GM23338 (cell line): ENCODE measurements at regions not wholly inside any gene's neighbourhood (a gene's known extent, or its start where the extent isn't known, plus 50 kb on each side); places are given as distances from the start of the nearest gene placed in this dataset.
A peak's percentile ranks its signal among the peaks of the same experiment; 100 is the strongest.

ENCODE experiments used
- ATAC-seq: fragments of 200-7000 bp; cut with Tn5 transposase; 3 replicates; pipeline ENCODE4 v1.9.1; 2020
- DNase-seq: peaks from one replicate; pipeline ENCODE4 v3.0.0-alpha.2; 2015; ENCODE audit warnings: low spot score
- H2AFZ ChIP-seq: fragments of 200-600 bp; sonication (generic); 2 replicates; pipeline ENCODE4 v1.8.0; 2016; ENCODE audit warnings: antibody characterized with exemption, mild to moderate bottlenecking, moderate library complexity
- H3F3A ChIP-seq: fragments of 200-600 bp; sonication (generic); replicated peaks from 2 replicates; pipeline ENCODE4 v1.8.0; 2017; ENCODE audit warnings: antibody characterized with exemption, mixed run types, low read depth
- H3K27ac ChIP-seq: fragments of 200-600 bp; sonication (generic); 2 replicates; pipeline ENCODE4 v1.6.1; 2016; ENCODE audit warnings: low read depth
- H3K27me3 ChIP-seq: fragments of 200-600 bp; sonication (generic); 2 replicates; pipeline ENCODE4 v1.8.0; 2016; ENCODE audit warnings: mild to moderate bottlenecking, mixed run types, moderate library complexity; ENCODE audit not compliant: insufficient read depth
- H3K36me3 ChIP-seq: fragments of 200-600 bp; sonication (generic); 2 replicates; pipeline ENCODE4 v1.8.0; 2016; ENCODE audit warnings: mild to moderate bottlenecking; ENCODE audit not compliant: insufficient read depth
- H3K4me1 ChIP-seq: fragments of 200-600 bp; sonication (generic); 2 replicates; pipeline ENCODE4 v1.8.0; 2016; ENCODE audit warnings: mild to moderate bottlenecking, moderate library complexity; ENCODE audit not compliant: insufficient read depth
- H3K4me2 ChIP-seq: fragments of 200-600 bp; sonication (generic); 2 replicates; pipeline ENCODE4 v1.7.1; 2017; ENCODE audit warnings: mixed run types
- H3K4me3 ChIP-seq: fragments of 200-600 bp; sonication (generic); 2 replicates; pipeline ENCODE4 v1.6.1; 2016; ENCODE audit warnings: mixed run types
- H3K79me2 ChIP-seq: fragments of 200-600 bp; sonication (generic); replicated peaks from 2 replicates; pipeline ENCODE4 v1.8.0; 2017; ENCODE audit warnings: mild to moderate bottlenecking; ENCODE audit not compliant: insufficient read depth
- H3K9me2 ChIP-seq: fragments of 200-600 bp; sonication (generic); 2 replicates; pipeline ENCODE4 v1.8.0; 2017; ENCODE audit not compliant: insufficient read depth
- H4K20me1 ChIP-seq: fragments of 200-600 bp; sonication (generic); replicated peaks from 2 replicates; pipeline ENCODE4 v1.8.0; 2017; ENCODE audit warnings: mild to moderate bottlenecking; ENCODE audit not compliant: insufficient read depth
- H3K27ac Mint-ChIP-seq: 2 replicates; pipeline ENCODE4 v1.8.0; 2020; ENCODE audit warnings: inconsistent platforms, mild to moderate bottlenecking, moderate library complexity, mixed read lengths
- H3K27me3 Mint-ChIP-seq: 3 replicates; pipeline ENCODE4 v1.8.0; 2022; ENCODE audit warnings: low read depth, mild to moderate bottlenecking, moderate library complexity, mixed read lengths, inconsistent platforms; ENCODE audit not compliant: insufficient read depth, poor library complexity
- H3K36me3 Mint-ChIP-seq: 3 replicates; pipeline ENCODE4 v1.8.0; 2021; ENCODE audit warnings: low read depth, mild to moderate bottlenecking, inconsistent platforms, moderate library complexity, mixed read lengths
- H3K4me1 Mint-ChIP-seq: 3 replicates; pipeline ENCODE4 v1.8.0; 2020; ENCODE audit warnings: mild to moderate bottlenecking, inconsistent platforms, mixed read lengths
- H3K4me3 Mint-ChIP-seq: 3 replicates; pipeline ENCODE4 v1.8.0; 2021; ENCODE audit warnings: moderate library complexity, mild to moderate bottlenecking, inconsistent platforms, mixed read lengths
- H3K9me3 Mint-ChIP-seq: 3 replicates; pipeline ENCODE4 v1.8.0; 2020; ENCODE audit warnings: moderate library complexity, mild to moderate bottlenecking, inconsistent platforms, mixed read lengths
- CREB1 ChIP-seq: fragments of 250-450 bp; sonication (Bioruptor Pico); IDR thresholded peaks from 2 replicates; pipeline ENCODE4 v1.5.0; 2020; ENCODE audit warnings: low read depth, mild to moderate bottlenecking, moderate library complexity
- NANOG ChIP-seq: IDR thresholded peaks from 2 replicates; pipeline ENCODE4 v1.6.1; 2016; ENCODE audit warnings: antibody characterized with exemption, borderline replicate concordance
- POLR2AphosphoS5 ChIP-seq: IDR thresholded peaks from 2 replicates; pipeline ENCODE4 v1.6.1; 2016; ENCODE audit warnings: antibody characterized with exemption, low read depth
- STAT1 ChIP-seq: IDR thresholded peaks from one replicate; pipeline ENCODE4 v1.6.1; 2016; ENCODE audit warnings: antibody characterized with exemption; ENCODE audit not compliant: unreplicated experiment
- ZNF114 ChIP-seq: fragments of 250-450 bp; sonication (Bioruptor Pico); IDR thresholded peaks from 2 replicates; pipeline ENCODE4 v1.5.0; 2020; ENCODE audit warnings: mild to moderate bottlenecking, moderate library complexity
- ZNF331 ChIP-seq: fragments of 250-450 bp; sonication (Bioruptor Pico); IDR thresholded peaks from 2 replicates; pipeline ENCODE4 v1.5.0; 2020; ENCODE audit warnings: low read depth, mild to moderate bottlenecking, moderate library complexity
- TF ChIP-seq, protein P1 (sequence below): fragments of 250-450 bp; sonication (Bioruptor Pico); IDR thresholded peaks from 2 replicates; pipeline ENCODE4 v1.5.0; 2020; ENCODE audit warnings: mild to moderate bottlenecking, moderate library complexity
- TF ChIP-seq, protein P2 (sequence below): IDR thresholded peaks from one replicate; pipeline ENCODE4 v1.6.1; 2018; ENCODE audit warnings: antibody characterized with exemption; ENCODE audit not compliant: unreplicated experiment
- TF ChIP-seq, protein P3 (sequence below), 2 experiments: fragments of 200-600 bp in 1 of 2; sonication (generic) in 1 of 2; conservative IDR thresholded peaks; 2 replicates each; pipeline versions ENCODE4 v1.5.1 to v1.6.1; 2016 to 2017; ENCODE audit warnings: antibody characterized with exemption in 2 of 2, low read depth in 2 of 2, mild to moderate bottlenecking in 2 of 2, moderate library complexity in 1 of 2
- TF ChIP-seq, protein P4 (sequence below): IDR thresholded peaks from 2 replicates; pipeline ENCODE4 v1.6.1; 2016; ENCODE audit warnings: antibody characterized with exemption

DNA sequence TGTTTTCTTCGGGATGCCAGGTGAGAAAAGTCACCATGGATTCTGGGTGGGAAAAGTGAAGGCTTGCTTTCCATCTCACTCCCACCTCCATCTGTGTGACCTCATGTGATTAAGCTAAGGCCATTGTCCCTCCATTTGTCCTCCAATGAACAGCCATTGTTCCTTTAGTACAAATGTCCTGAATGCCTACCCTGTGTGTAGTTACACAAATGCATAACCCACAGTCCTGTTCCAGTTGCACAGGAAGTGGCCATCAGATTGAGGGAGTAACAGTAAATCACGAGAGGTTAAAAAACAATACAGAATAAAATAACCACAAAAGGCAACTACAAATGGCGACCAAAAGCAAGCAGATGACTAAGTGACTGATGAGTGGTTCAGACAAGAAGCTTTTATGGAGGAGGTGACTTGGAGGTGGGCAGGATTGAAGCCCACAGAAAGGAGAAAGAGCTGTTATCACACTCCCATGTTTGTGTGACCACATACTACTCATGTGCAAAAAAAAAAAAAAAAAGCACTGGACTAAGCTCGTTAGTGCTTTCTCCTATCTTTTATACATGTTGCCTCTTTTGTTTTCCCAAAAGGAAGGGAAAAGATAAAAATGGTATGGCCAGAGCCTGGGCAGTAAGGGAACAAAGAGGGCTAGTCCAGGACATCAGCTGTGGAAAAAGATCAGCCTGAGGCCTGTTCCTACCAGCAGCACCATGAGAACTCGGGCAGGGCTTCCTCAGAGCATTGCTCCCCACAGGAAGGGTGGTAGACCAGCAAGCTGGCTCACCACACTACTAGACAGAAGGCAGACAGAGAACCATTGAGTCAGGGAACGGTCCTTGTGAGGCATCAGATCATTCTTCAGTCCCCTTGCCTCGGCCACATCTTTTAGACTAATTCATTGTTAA lies 111.0 kb downstream of the TFAP2A start:
- Histone ChIP-seq H3K9me2 (no peaks in the 10 kb centered on the region), H3K4me1 (no peaks in the 10 kb centered on the region), H3F3A (no peaks in the 10 kb centered on the region), H3K27me3 (no peaks in the 10 kb centered on the region), H3K36me3 (no peaks in the 10 kb centered on the region), H4K20me1 (no peaks in the 10 kb centered on the region), H3K4me3 (no peak overlapping the region), H2AFZ (peak overlapping the region; percentile 32; the same call in 1 of the 2 replicates), H3K79me2 (no peaks in the 10 kb centered on the region), H3K27ac (no peak overlapping the region), H3K4me2 (no peak overlapping the region)
- H3K9me3 Mint-ChIP-seq, result no peaks in the 10 kb centered on the region; the same call in 2 of the 3 replicates
- TF ChIP-seq, protein P1, sequence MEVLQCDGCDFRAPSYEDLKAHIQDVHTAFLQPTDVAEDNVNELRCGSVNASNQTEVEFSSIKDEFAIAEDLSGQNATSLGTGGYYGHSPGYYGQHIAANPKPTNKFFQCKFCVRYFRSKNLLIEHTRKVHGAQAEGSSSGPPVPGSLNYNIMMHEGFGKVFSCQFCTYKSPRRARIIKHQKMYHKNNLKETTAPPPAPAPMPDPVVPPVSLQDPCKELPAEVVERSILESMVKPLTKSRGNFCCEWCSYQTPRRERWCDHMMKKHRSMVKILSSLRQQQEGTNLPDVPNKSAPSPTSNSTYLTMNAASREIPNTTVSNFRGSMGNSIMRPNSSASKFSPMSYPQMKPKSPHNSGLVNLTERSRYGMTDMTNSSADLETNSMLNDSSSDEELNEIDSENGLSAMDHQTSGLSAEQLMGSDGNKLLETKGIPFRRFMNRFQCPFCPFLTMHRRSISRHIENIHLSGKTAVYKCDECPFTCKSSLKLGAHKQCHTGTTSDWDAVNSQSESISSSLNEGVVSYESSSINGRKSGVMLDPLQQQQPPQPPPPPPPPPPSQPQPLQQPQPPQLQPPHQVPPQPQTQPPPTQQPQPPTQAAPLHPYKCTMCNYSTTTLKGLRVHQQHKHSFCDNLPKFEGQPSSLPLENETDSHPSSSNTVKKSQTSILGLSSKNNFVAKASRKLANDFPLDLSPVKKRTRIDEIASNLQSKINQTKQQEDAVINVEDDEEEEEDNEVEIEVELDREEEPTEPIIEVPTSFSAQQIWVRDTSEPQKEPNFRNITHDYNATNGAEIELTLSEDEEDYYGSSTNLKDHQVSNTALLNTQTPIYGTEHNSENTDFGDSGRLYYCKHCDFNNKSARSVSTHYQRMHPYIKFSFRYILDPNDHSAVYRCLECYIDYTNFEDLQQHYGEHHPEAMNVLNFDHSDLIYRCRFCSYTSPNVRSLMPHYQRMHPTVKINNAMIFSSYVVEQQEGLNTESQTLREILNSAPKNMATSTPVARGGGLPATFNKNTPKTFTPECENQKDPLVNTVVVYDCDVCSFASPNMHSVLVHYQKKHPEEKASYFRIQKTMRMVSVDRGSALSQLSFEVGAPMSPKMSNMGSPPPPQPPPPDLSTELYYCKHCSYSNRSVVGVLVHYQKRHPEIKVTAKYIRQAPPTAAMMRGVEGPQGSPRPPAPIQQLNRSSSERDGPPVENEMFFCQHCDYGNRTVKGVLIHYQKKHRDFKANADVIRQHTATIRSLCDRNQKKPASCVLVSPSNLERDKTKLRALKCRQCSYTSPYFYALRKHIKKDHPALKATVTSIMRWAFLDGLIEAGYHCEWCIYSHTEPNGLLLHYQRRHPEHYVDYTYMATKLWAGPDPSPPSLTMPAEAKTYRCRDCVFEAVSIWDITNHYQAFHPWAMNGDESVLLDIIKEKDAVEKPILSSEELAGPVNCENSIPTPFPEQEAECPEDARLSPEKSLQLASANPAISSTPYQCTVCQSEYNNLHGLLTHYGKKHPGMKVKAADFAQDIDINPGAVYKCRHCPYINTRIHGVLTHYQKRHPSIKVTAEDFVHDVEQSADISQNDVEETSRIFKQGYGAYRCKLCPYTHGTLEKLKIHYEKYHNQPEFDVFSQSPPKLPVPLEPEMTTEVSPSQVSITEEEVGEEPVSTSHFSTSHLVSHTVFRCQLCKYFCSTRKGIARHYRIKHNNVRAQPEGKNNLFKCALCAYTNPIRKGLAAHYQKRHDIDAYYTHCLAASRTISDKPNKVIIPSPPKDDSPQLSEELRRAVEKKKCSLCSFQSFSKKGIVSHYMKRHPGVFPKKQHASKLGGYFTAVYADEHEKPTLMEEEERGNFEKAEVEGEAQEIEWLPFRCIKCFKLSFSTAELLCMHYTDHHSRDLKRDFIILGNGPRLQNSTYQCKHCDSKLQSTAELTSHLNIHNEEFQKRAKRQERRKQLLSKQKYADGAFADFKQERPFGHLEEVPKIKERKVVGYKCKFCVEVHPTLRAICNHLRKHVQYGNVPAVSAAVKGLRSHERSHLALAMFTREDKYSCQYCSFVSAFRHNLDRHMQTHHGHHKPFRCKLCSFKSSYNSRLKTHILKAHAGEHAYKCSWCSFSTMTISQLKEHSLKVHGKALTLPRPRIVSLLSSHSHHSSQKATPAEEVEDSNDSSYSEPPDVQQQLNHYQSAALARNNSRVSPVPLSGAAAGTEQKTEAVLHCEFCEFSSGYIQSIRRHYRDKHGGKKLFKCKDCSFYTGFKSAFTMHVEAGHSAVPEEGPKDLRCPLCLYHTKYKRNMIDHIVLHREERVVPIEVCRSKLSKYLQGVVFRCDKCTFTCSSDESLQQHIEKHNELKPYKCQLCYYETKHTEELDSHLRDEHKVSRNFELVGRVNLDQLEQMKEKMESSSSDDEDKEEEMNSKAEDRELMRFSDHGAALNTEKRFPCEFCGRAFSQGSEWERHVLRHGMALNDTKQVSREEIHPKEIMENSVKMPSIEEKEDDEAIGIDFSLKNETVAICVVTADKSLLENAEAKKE (CRISPR knock-in tag), result no peak
- TF ChIP-seq, protein P2, sequence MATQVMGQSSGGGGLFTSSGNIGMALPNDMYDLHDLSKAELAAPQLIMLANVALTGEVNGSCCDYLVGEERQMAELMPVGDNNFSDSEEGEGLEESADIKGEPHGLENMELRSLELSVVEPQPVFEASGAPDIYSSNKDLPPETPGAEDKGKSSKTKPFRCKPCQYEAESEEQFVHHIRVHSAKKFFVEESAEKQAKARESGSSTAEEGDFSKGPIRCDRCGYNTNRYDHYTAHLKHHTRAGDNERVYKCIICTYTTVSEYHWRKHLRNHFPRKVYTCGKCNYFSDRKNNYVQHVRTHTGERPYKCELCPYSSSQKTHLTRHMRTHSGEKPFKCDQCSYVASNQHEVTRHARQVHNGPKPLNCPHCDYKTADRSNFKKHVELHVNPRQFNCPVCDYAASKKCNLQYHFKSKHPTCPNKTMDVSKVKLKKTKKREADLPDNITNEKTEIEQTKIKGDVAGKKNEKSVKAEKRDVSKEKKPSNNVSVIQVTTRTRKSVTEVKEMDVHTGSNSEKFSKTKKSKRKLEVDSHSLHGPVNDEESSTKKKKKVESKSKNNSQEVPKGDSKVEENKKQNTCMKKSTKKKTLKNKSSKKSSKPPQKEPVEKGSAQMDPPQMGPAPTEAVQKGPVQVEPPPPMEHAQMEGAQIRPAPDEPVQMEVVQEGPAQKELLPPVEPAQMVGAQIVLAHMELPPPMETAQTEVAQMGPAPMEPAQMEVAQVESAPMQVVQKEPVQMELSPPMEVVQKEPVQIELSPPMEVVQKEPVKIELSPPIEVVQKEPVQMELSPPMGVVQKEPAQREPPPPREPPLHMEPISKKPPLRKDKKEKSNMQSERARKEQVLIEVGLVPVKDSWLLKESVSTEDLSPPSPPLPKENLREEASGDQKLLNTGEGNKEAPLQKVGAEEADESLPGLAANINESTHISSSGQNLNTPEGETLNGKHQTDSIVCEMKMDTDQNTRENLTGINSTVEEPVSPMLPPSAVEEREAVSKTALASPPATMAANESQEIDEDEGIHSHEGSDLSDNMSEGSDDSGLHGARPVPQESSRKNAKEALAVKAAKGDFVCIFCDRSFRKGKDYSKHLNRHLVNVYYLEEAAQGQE, result no peak
- TF ChIP-seq NANOG (no peak), CREB1 (CRISPR knock-in tag) (no peak), ZNF331 (CRISPR knock-in tag) (no peak), ZNF114 (CRISPR knock-in tag) (no peak), STAT1 (no peak), POLR2AphosphoS5 (no peak)
- TF ChIP-seq, protein P3, sequence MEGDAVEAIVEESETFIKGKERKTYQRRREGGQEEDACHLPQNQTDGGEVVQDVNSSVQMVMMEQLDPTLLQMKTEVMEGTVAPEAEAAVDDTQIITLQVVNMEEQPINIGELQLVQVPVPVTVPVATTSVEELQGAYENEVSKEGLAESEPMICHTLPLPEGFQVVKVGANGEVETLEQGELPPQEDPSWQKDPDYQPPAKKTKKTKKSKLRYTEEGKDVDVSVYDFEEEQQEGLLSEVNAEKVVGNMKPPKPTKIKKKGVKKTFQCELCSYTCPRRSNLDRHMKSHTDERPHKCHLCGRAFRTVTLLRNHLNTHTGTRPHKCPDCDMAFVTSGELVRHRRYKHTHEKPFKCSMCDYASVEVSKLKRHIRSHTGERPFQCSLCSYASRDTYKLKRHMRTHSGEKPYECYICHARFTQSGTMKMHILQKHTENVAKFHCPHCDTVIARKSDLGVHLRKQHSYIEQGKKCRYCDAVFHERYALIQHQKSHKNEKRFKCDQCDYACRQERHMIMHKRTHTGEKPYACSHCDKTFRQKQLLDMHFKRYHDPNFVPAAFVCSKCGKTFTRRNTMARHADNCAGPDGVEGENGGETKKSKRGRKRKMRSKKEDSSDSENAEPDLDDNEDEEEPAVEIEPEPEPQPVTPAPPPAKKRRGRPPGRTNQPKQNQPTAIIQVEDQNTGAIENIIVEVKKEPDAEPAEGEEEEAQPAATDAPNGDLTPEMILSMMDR (conservative IDR thresholded peaks at IDR 0.05; ENCODE audit: low read depth in 2 of 2), result no peak
- TF ChIP-seq, protein P4, sequence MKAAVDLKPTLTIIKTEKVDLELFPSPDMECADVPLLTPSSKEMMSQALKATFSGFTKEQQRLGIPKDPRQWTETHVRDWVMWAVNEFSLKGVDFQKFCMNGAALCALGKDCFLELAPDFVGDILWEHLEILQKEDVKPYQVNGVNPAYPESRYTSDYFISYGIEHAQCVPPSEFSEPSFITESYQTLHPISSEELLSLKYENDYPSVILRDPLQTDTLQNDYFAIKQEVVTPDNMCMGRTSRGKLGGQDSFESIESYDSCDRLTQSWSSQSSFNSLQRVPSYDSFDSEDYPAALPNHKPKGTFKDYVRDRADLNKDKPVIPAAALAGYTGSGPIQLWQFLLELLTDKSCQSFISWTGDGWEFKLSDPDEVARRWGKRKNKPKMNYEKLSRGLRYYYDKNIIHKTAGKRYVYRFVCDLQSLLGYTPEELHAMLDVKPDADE, result no peak
- ATAC-seq (no peak), DNase-seq (no peak)
- H3K4me1 Mint-ChIP-seq, result peaks cover 16% of the 10 kb centered on the region
- H3K4me3 Mint-ChIP-seq, result no peak overlapping the region
- no peak overlapping the region; the same call in 1 of the 2 replicates for H3K27ac Mint-ChIP-seq
- H3K27me3 Mint-ChIP-seq, result peaks cover 3% of the 10 kb centered on the region
- no peaks in the 10 kb centered on the region for H3K36me3 Mint-ChIP-seq
